ENCODE measurements at regions not wholly inside any gene's neighbourhood (a gene's known extent, or its start where the extent isn't known, plus 50 kb on each side); places are given as distances from the start of the nearest gene placed in this dataset.

- H3K9me3 ChIP-seq: peaks cover 0 to 15% (median 0%) of the 10 kb centered on the region in 3 donors
- H3K27ac ChIP-seq: no peak overlapping the region
- peaks cover 0 to 4% (median 0%) of the 10 kb centered on the region in 3 donors for H3K36me3 ChIP-seq
- no peaks in the 10 kb centered on the region for H3K27me3 ChIP-seq
- no peak for DNase-seq
- no peak for TF ChIP-seq CTCF (IDR thresholded peaks at IDR 0.05)
- intact Hi-C loops (cut with DNase I; ENCODE audit: low total_unique reads): no loop called here
- H3K4me3 ChIP-seq: no peak overlapping the region
- peaks cover 0 to 13% (median 3%) of the 10 kb centered on the region in 4 donors for H3K4me1 ChIP-seq
Observed at GRCh38 chr10:28207799-28208198, 95.1 kb downstream of the MPP7 start.

GRCh38 chr10:28202941-28203352 is 99.9 kb downstream of the MPP7 start:
- H3K27ac ChIP-seq: peak overlapping the region; percentile 36 to 60
- peaks cover 0 to 2% (median 0%) of the 10 kb centered on the region in 3 donors for H3K36me3 ChIP-seq
- no peaks in the 10 kb centered on the region for H3K27me3 ChIP-seq
- no peak for TF ChIP-seq CTCF (IDR thresholded peaks at IDR 0.05)
- H3K9me3 ChIP-seq: peaks cover 0 to 9% (median 0%) of the 10 kb centered on the region in 3 donors
- H3K4me1 ChIP-seq: peaks cover 0 to 49% (median 6%) of the 10 kb centered on the region in 4 donors
- DNase-seq: peak; percentile 64 to 77
- intact Hi-C loops (cut with DNase I; ENCODE audit: low total_unique reads): no loop called here
- H3K4me3 ChIP-seq: no peak overlapping the region

- no peaks in the 10 kb centered on the region for H3K27me3 ChIP-seq
- H3K27ac ChIP-seq: peak overlapping the region; percentile 36 to 60
- peaks cover 0 to 49% (median 6%) of the 10 kb centered on the region in 4 donors for H3K4me1 ChIP-seq
- no peaks in the 10 kb centered on the region for H3K9me3 ChIP-seq
- intact Hi-C loops (cut with DNase I; ENCODE audit: low total_unique reads): no loop called here
- no peak overlapping the region for H3K4me3 ChIP-seq
- TF ChIP-seq CTCF (IDR thresholded peaks at IDR 0.05): no peak
- no peak for DNase-seq
- no peaks in the 10 kb centered on the region for H3K36me3 ChIP-seq
Observed at GRCh38 chr10:28201410-28202400, 101.2 kb downstream of the MPP7 start.

GRCh38 chr10:28200775-28201174 is 102.1 kb downstream of the MPP7 start:
- H3K36me3 ChIP-seq: no peaks in the 10 kb centered on the region
- H3K9me3 ChIP-seq: no peaks in the 10 kb centered on the region
- intact Hi-C loops (cut with DNase I; ENCODE audit: low total_unique reads): no loop called here
- H3K4me1 ChIP-seq: peaks cover 0 to 49% (median 6%) of the 10 kb centered on the region in 4 donors
- no peak overlapping the region for H3K4me3 ChIP-seq
- no peak for TF ChIP-seq CTCF (IDR thresholded peaks at IDR 0.05)
- DNase-seq: no peak
- H3K27ac ChIP-seq: peak overlapping the region; percentile 14 to 60
- H3K27me3 ChIP-seq: no peaks in the 10 kb centered on the region

- Histone ChIP-seq H3K27ac (no peak overlapping the region), H3K36me3 (no peaks in the 10 kb centered on the region), H3K4me3 (no peak overlapping the region), H3K27me3 (no peaks in the 10 kb centered on the region), H3K4me1 (peaks cover 0 to 49% (median 6%) of the 10 kb centered on the region in 4 donors), H3K9me3 (no peaks in the 10 kb centered on the region)
- no peak for TF ChIP-seq CTCF (IDR thresholded peaks at IDR 0.05)
- intact Hi-C loops (cut with DNase I; ENCODE audit: low total_unique reads): no loop called here
- no peak for DNase-seq
Observed at GRCh38 chr10:28199941-28200340, 102.9 kb downstream of the MPP7 start.
